ENCODE measurements at regions not wholly inside any gene's neighbourhood (a gene's known extent, or its start where the extent isn't known, plus 50 kb on each side); places are given as distances from the start of the nearest gene placed in this dataset.

DNA sequence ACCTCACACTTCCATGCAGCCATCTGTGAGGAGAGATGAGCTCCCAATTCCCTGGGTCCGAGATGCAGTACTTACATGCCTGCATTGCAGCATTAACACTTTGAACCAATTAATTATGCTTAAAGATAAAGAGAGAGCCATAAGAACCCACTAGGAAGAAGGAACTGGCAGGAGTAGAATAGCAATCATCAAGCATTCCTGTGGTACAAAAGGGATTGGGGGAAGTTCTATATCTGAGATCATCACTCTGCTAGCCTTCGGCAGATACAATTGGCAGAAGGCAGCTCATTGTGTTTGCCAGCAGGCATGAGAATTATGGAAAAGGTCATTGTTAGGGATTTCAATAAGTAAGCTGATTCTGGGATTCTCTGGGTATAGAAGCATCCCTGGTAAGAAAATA, 891.4 kb downstream of the NTRK3 start (continued):
- TF ChIP-seq, protein P1, sequence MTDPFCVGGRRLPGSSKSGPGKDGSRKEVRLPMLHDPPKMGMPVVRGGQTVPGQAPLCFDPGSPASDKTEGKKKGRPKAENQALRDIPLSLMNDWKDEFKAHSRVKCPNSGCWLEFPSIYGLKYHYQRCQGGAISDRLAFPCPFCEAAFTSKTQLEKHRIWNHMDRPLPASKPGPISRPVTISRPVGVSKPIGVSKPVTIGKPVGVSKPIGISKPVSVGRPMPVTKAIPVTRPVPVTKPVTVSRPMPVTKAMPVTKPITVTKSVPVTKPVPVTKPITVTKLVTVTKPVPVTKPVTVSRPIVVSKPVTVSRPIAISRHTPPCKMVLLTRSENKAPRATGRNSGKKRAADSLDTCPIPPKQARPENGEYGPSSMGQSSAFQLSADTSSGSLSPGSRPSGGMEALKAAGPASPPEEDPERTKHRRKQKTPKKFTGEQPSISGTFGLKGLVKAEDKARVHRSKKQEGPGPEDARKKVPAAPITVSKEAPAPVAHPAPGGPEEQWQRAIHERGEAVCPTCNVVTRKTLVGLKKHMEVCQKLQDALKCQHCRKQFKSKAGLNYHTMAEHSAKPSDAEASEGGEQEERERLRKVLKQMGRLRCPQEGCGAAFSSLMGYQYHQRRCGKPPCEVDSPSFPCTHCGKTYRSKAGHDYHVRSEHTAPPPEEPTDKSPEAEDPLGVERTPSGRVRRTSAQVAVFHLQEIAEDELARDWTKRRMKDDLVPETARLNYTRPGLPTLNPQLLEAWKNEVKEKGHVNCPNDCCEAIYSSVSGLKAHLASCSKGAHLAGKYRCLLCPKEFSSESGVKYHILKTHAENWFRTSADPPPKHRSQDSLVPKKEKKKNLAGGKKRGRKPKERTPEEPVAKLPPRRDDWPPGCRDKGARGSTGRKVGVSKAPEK (CRISPR knock-in tag; IDR thresholded peaks at IDR 0.05; ENCODE audit: borderline replicate concordance) = no peak
- no peak for TF ChIP-seq ZC3H4 (CRISPR knock-in tag; IDR thresholded peaks at IDR 0.05; ENCODE audit: borderline replicate concordance)
- TF ChIP-seq, protein P2, sequence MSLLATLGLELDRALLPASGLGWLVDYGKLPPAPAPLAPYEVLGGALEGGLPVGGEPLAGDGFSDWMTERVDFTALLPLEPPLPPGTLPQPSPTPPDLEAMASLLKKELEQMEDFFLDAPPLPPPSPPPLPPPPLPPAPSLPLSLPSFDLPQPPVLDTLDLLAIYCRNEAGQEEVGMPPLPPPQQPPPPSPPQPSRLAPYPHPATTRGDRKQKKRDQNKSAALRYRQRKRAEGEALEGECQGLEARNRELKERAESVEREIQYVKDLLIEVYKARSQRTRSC (CRISPR knock-in tag; IDR thresholded peaks at IDR 0.05; ENCODE audit: low read depth) = no peak
- TF ChIP-seq, protein P3, sequence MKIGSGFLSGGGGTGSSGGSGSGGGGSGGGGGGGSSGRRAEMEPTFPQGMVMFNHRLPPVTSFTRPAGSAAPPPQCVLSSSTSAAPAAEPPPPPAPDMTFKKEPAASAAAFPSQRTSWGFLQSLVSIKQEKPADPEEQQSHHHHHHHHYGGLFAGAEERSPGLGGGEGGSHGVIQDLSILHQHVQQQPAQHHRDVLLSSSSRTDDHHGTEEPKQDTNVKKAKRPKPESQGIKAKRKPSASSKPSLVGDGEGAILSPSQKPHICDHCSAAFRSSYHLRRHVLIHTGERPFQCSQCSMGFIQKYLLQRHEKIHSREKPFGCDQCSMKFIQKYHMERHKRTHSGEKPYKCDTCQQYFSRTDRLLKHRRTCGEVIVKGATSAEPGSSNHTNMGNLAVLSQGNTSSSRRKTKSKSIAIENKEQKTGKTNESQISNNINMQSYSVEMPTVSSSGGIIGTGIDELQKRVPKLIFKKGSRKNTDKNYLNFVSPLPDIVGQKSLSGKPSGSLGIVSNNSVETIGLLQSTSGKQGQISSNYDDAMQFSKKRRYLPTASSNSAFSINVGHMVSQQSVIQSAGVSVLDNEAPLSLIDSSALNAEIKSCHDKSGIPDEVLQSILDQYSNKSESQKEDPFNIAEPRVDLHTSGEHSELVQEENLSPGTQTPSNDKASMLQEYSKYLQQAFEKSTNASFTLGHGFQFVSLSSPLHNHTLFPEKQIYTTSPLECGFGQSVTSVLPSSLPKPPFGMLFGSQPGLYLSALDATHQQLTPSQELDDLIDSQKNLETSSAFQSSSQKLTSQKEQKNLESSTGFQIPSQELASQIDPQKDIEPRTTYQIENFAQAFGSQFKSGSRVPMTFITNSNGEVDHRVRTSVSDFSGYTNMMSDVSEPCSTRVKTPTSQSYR (CRISPR knock-in tag; IDR thresholded peaks at IDR 0.05; ENCODE audit: borderline replicate concordance) = no peak
- TF ChIP-seq, protein P4, sequence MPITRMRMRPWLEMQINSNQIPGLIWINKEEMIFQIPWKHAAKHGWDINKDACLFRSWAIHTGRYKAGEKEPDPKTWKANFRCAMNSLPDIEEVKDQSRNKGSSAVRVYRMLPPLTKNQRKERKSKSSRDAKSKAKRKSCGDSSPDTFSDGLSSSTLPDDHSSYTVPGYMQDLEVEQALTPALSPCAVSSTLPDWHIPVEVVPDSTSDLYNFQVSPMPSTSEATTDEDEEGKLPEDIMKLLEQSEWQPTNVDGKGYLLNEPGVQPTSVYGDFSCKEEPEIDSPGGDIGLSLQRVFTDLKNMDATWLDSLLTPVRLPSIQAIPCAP (CRISPR knock-in tag; IDR thresholded peaks at IDR 0.05; ENCODE audit: low read depth) = no peak
- TF ChIP-seq ZNF652 (CRISPR knock-in tag; IDR thresholded peaks at IDR 0.05; ENCODE audit: borderline replicate concordance, low read depth) = no peak
- no peak for TF ChIP-seq ZNF562 (CRISPR knock-in tag; IDR thresholded peaks at IDR 0.05; ENCODE audit: borderline replicate concordance)

Data from HepG2 (cell line).